ENCODE measurements at regions not wholly inside any gene's neighbourhood (a gene's known extent, or its start where the extent isn't known, plus 50 kb on each side); places are given as distances from the start of the nearest gene placed in this dataset.

GRCh38 chr7:83769407-83769806, 120.5 kb upstream of the SEMA3E start:
- no peak for TF ChIP-seq ZNF571 (tag by site-specific recombination; IDR thresholded peaks at IDR 0.05)
- TF ChIP-seq ZFP69B (tag by site-specific recombination; IDR thresholded peaks at IDR 0.05): no peak
- TF ChIP-seq, protein P1, sequence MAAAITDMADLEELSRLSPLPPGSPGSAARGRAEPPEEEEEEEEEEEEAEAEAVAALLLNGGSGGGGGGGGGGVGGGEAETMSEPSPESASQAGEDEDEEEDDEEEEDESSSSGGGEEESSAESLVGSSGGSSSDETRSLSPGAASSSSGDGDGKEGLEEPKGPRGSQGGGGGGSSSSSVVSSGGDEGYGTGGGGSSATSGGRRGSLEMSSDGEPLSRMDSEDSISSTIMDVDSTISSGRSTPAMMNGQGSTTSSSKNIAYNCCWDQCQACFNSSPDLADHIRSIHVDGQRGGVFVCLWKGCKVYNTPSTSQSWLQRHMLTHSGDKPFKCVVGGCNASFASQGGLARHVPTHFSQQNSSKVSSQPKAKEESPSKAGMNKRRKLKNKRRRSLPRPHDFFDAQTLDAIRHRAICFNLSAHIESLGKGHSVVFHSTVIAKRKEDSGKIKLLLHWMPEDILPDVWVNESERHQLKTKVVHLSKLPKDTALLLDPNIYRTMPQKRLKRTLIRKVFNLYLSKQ (tag by site-specific recombination; IDR thresholded peaks at IDR 0.05; ENCODE audit: borderline replicate concordance): no peak
- TF ChIP-seq, protein P2, sequence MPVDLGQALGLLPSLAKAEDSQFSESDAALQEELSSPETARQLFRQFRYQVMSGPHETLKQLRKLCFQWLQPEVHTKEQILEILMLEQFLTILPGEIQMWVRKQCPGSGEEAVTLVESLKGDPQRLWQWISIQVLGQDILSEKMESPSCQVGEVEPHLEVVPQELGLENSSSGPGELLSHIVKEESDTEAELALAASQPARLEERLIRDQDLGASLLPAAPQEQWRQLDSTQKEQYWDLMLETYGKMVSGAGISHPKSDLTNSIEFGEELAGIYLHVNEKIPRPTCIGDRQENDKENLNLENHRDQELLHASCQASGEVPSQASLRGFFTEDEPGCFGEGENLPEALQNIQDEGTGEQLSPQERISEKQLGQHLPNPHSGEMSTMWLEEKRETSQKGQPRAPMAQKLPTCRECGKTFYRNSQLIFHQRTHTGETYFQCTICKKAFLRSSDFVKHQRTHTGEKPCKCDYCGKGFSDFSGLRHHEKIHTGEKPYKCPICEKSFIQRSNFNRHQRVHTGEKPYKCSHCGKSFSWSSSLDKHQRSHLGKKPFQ (tag by site-specific recombination; IDR thresholded peaks at IDR 0.05): no peak
- no peak for TF ChIP-seq ZNF121 (tag by site-specific recombination; IDR thresholded peaks at IDR 0.05)
- no peak for TF ChIP-seq ZBTB44 (tag by site-specific recombination; IDR thresholded peaks at IDR 0.05)
- TF ChIP-seq OSR2 (tag by site-specific recombination; IDR thresholded peaks at IDR 0.05): no peak
- TF ChIP-seq ZBTB8A (tag by site-specific recombination; IDR thresholded peaks at IDR 0.05): no peak
- no peak for TF ChIP-seq ZNF280C (tag by site-specific recombination; IDR thresholded peaks at IDR 0.05)
- POLR2A ChIA-PET: no interaction called here

GRCh38 chr7:83751217-83751616, 102.3 kb upstream of the SEMA3E start:
- Histone ChIP-seq H3K4me3 (ENCODE audit: low read depth, low read length) (no peak overlapping the region), H3K9me3 (ENCODE audit: control insufficient read depth, insufficient read depth, low read depth, low read length) (no peaks in the 10 kb centered on the region), H3K27ac (ENCODE audit: extremely low read depth, low read depth, low read length) (no peak overlapping the region), H3K36me3 (ENCODE audit: control insufficient read depth in 2 of 2, insufficient read depth in 1 of 2, low read length in 2 of 2) (no peaks in the 10 kb centered on the region), H3K4me1 (ENCODE audit: control insufficient read depth, insufficient read depth, low read length) (no peaks in the 10 kb centered on the region)
- POLR2A ChIA-PET: no interaction called here
- TF ChIP-seq ZNF146 (tag by site-specific recombination; IDR thresholded peaks at IDR 0.05) (no peak), REST (tag by site-specific recombination; IDR thresholded peaks at IDR 0.05) (no peak), OSR2 (tag by site-specific recombination; IDR thresholded peaks at IDR 0.05) (no peak), ZNF302 (tag by site-specific recombination; IDR thresholded peaks at IDR 0.05; ENCODE audit: low read depth) (no peak), ZNF211 (tag by site-specific recombination; IDR thresholded peaks at IDR 0.05; ENCODE audit: low read depth) (no peak), INSM2 (tag by site-specific recombination; IDR thresholded peaks at IDR 0.05) (no peak), ZNF223 (tag by site-specific recombination; IDR thresholded peaks at IDR 0.05) (no peak), ZSCAN5A (tag by site-specific recombination; IDR thresholded peaks at IDR 0.05) (no peak), ZNF510 (tag by site-specific recombination; IDR thresholded peaks at IDR 0.05; ENCODE audit: insufficient replicate concordance) (no peak), MZF1 (tag by site-specific recombination; IDR thresholded peaks at IDR 0.05; ENCODE audit: borderline replicate concordance) (no peak)
- CTCF ChIA-PET: interaction anchor here (0.5 to 0.7 kb wide), 2 partner anchors 87 to 342 kb away, joined by 3 to 4 read pairs; no protein-coding TSS in a partner anchor

More at GRCh38 chr7:83769407-83769806, 120.5 kb upstream of the SEMA3E start:
- CTCF ChIA-PET: no interaction called here
- Histone ChIP-seq H3K9me3 (ENCODE audit: control insufficient read depth, insufficient read depth, low read depth, low read length) (no peaks in the 10 kb centered on the region), H3K4me3 (ENCODE audit: low read depth, low read length) (no peak overlapping the region), H3K4me1 (ENCODE audit: control insufficient read depth, insufficient read depth, low read length) (no peaks in the 10 kb centered on the region), H3K27ac (ENCODE audit: extremely low read depth, low read depth, low read length) (no peak overlapping the region), H3K36me3 (ENCODE audit: control insufficient read depth in 2 of 2, insufficient read depth in 1 of 2, low read length in 2 of 2) (no peaks in the 10 kb centered on the region)

All from HEK293 (cell line).